CD4-positive, alpha-beta T cell treated with Interleukin-4 for 1 hour (primary cell): ENCODE measurements at regions not wholly inside any gene's neighbourhood (a gene's known extent, or its start where the extent isn't known, plus 50 kb on each side); places are given as distances from the start of the nearest gene placed in this dataset.

Experiments
- DNase-seq, 2 donors: peaks; one replicate each; pipeline ENCODE4 v3.0.0-alpha.2; 2020 to 2022

DNA sequence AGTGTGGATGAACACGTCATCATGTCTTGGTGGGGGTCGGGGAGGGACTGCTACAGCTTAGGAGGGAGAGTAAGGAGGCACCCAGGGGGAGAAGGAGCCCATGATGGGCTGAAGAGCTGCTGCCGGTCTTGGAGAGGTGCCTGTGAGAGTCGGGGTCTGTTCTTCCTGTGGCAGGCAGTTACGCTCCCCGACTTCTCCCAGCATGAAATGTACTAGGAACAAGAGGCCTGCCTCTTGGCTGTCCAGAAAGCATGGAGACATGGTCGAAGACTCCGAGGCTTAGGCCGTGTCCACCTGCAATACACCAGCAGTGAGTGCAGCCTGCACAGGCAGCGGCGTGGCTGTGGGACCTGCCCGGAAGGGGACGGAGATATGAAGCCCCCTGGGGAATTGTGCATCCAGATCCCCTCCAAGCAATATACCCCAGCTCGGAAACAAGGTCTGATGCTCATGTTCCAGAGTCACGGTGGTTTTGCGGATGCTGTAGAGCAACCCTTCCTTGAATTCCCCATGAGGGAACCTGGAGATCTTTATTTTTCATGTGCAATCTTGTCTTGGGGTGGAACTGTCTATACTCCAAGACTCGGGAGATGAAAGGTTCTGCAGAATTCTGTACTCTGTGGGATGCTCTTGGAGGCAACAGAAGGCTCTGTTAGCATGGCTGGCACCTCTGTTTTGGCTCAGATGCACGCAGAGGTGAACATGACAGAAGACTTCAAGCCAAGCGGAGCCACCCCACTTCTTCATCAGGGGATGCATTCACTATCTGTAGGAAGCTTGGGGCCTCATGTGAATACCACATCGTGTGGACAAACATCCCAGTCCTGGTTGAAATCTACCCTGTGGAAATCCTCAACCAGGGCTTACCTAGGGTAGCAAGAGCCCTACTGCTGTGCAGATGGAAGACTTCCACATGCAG, 374.9 kb upstream of the IRX4 start:
- DNase-seq, result no peak

GRCh38 chr5:2256691-2257280, 374.1 kb upstream of the IRX4 start:
- no peak for DNase-seq

GRCh38 chr5:2255915-2256690, 373.4 kb upstream of the IRX4 start:
- no peak for DNase-seq

- DNase-seq, result no peak
Measured at GRCh38 chr5:2254880-2255750, 372.4 kb upstream of the IRX4 start.

DNA sequence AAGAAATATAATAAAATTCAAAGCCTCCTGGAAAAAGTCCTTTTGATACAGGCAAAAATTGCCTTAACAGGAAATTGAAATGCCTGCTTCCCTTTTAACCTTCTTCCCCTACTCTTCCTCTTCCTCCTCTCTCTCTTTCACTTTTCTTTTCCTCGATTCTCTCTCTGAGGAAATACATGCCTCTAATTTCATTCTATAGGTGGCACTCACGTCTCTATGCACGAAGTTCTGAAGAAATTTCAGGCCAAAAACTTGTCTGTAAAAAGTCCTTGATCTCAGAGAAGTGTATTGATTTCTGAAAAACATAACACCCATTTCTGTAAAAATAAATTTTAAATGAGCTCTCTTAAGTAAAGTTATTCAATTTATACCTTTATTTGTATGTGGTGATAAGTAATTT, 371.7 kb upstream of the IRX4 start:
- DNase-seq, result no peak

- no peak for DNase-seq
Measured at GRCh38 chr5:2253040-2253975, 370.6 kb upstream of the IRX4 start.

DNA sequence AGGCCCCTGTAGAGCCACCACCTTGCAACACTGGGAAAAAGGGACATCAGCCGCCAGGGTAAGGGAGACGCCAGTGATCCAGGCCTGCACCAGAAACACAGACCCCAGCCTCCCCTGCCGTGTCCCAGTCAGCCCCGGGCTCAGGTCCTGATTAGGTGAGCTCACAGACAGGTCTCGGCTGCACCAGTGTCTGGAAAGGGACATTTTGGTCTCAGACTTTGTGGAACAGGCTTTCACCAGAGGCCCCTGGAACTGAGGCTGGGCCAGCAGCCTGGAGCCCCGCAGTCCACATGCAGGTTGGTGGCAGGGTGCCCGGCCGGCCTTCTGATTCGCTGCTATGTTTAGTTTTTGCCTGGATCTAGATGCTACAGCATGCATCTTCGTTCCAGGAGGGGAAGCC, 369.0 kb upstream of the IRX4 start:
- no peak for DNase-seq

DNA sequence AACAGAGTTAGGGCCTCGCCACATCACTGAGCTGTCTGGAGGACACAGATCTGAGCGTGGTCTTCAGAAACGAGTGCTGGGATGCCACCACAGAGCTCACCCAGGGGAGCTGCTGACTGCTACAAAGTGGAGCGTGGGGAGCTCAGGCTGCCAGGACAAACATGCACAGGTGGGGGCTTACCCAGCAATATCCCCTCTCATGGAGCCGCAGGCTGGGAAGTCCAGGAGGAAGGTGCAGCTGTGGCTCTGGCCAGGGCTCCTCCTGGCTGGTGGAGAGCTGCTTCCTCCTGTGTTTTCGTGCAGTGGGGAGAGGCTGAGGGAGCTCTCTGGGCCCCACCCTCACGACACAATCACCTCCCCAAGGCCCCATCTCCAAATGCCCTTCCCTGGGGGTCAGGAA, 368.6 kb upstream of the IRX4 start:
- DNase-seq, result no peak

- no peak for DNase-seq
Measured at GRCh38 chr5:2250365-2250950, 367.7 kb upstream of the IRX4 start.

DNA sequence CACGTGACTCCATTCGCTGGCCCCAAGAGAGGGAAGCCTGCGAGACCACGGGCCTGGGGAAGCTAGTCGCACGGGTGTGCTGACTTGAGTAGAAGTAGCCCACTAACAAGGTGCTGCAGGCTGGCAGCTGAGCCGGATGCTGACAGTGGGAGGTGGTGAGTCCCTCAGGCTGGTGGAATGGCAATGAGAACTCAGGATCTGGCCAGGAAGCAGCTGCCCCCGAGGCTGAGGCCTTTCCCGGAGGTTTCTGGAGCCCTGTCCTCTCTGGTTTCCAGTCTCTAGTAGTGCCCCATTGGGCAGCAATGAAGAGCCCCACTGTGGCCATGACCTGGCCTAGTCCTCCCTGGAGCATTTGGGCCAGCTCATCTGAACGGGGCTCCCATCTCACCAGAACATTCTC, 366.7 kb upstream of the IRX4 start:
- no peak for DNase-seq

GRCh38 chr5:2249026-2249425, 366.3 kb upstream of the IRX4 start:
- no peak for DNase-seq

- no peak for DNase-seq
Measured at GRCh38 chr5:2242539-2242938, 359.8 kb upstream of the IRX4 start.

- DNase-seq, result no peak
Measured at GRCh38 chr5:2241842-2242241, 359.1 kb upstream of the IRX4 start.

DNA sequence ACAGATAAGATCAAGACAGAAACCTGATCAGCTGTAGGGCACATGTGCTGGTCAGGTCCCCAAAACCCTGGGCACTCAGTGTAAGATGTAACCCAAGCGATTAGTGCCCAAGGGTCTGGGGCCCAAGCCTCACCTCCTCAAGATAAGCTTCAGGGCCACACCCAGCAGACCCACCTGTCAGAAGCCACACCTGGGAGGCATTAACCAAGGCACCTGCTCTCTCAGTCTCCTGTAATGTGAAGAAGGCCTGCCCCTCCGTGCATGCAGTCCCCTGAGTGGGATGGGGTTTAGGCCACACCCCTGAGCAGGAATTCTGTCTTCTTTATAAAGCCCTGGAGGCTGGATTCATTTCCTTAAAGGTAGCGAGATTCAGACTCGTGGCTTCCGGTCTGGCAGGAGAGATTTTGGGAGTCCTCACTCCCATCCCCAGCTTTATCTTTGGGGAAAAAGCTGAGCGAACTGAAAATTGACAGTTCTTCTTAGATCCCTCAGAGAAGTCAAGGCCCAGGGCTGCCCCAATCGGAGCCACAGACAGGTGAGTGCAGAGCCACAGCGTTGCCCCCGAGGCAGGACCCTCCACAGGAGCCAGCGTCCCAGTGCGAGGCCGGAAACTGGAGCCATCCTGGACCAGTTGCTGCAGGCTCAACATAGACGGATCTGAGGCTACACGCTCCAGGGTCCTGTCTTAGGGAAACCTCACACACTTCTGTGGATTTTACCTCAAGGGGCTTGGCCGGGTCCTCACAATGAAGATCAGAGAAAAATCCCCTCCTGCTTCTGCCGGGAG, 357.6 kb upstream of the IRX4 start:
- no peak for DNase-seq

GRCh38 chr5:2239201-2239910, 356.6 kb upstream of the IRX4 start:
- DNase-seq, result no peak

GRCh38 chr5:2238732-2239131, 356.0 kb upstream of the IRX4 start:
- DNase-seq, result no peak

DNA sequence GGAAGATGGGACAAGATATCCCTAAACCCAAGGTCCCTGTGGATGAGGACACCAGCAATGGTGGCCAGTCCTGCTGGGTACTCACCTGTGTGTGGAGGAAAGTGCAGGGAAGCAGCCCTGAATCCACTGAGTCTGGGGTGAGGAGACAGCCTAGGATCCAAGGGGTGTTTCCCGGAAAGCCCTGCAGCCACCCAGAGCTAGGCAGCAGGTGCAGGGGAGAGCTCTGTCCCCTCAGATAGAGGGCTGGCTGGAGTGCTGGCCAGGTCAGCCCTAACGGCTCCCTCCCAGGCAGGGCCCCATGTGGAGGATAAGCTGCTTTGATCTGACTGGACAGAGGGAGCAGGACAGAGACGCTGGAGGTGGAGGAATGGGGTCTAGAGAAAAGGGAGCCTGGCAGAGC, 344.7 kb upstream of the IRX4 start:
- DNase-seq, result no peak

GRCh38 chr5:2224689-2225088, 342.0 kb upstream of the IRX4 start:
- no peak for DNase-seq

- no peak for DNase-seq
Measured at GRCh38 chr5:2223303-2223702, 340.6 kb upstream of the IRX4 start.
